ENCODE measurements at regions not wholly inside any gene's neighbourhood (a gene's known extent, or its start where the extent isn't known, plus 50 kb on each side); places are given as distances from the start of the nearest gene placed in this dataset.

DNA sequence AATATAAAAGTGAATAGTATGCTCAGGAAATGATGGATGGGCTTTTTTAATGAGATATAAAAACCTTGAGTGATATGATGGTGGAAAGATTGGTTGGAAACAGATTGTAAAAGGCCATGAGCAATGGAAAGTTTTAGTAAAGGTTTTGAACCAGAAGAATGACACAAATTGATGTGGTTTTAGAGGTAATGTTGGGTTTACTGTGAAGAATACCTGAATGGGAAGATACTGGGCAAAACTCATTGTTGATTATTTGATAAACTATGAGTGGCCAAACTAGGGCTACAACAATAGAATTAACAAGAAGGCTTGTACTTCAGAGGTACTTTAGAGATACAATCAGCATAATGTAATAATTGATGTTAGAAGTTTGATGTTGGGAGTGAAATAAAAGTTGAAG, 108.5 kb downstream of the PTGS2 start:
- TF ChIP-seq, protein P1, sequence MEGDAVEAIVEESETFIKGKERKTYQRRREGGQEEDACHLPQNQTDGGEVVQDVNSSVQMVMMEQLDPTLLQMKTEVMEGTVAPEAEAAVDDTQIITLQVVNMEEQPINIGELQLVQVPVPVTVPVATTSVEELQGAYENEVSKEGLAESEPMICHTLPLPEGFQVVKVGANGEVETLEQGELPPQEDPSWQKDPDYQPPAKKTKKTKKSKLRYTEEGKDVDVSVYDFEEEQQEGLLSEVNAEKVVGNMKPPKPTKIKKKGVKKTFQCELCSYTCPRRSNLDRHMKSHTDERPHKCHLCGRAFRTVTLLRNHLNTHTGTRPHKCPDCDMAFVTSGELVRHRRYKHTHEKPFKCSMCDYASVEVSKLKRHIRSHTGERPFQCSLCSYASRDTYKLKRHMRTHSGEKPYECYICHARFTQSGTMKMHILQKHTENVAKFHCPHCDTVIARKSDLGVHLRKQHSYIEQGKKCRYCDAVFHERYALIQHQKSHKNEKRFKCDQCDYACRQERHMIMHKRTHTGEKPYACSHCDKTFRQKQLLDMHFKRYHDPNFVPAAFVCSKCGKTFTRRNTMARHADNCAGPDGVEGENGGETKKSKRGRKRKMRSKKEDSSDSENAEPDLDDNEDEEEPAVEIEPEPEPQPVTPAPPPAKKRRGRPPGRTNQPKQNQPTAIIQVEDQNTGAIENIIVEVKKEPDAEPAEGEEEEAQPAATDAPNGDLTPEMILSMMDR (IDR thresholded peaks at IDR 0.05), result no peak
- no peak for TF ChIP-seq EP300 (IDR thresholded peaks at IDR 0.05)
- TF ChIP-seq POLR2A (IDR thresholded peaks at IDR 0.05; ENCODE audit: low read depth), result no peak
- TF ChIP-seq POLR2AphosphoS5 (IDR thresholded peaks at IDR 0.05), result no peak

All from esophagus muscularis mucosa (tissue), 4 donors.